ENCODE measurements at regions not wholly inside any gene's neighbourhood (a gene's known extent, or its start where the extent isn't known, plus 50 kb on each side); places are given as distances from the start of the nearest gene placed in this dataset.

DNA sequence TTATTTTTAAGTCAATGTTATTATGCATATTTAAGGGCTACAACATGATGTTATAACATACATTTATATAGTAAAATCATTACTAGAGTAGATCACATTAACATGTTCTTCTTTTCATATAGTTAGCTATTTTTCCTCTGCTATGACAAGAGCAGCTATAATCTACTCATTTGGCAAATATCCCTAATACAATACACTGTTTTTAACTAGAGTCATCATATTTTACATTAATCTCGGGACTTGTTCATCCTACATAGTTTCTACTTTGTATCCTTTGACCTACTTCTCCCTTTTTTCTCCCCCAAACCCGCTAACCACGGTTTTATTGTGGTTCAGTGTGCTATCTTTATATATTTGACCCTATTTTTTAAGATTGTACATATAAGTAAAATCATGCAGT, 249.0 kb downstream of the EPM2A start (continued):
- no peak for TF ChIP-seq RAD21 (IDR thresholded peaks at IDR 0.05 in 1 of 2, conservative IDR thresholded peaks at IDR 0.05 in 1 of 2; ENCODE audit: low read depth in 2 of 2, low read length in 2 of 2)
- no peak for TF ChIP-seq SIRT6 (IDR thresholded peaks at IDR 0.05; ENCODE audit: low read length)
- TF ChIP-seq MAFK (IDR thresholded peaks at IDR 0.05; ENCODE audit: low read depth, low read length), result no peak

All from H1 (cell line).